HepG2 (cell line): ENCODE measurements at regions not wholly inside any gene's neighbourhood (a gene's known extent, or its start where the extent isn't known, plus 50 kb on each side); places are given as distances from the start of the nearest gene placed in this dataset.

Source experiments
- CC2D1A ChIP-seq: sonication (generic); formaldehyde crosslinking; IDR thresholded peaks from 2 replicates; pipeline ENCODE4 v1.8.1; 2023; ENCODE audit warnings: mild to moderate bottlenecking, missing genetic modification reagents
- CEBPB ChIP-seq: IDR thresholded peaks from 2 replicates; pipeline ENCODE4 v1.6.1; 2011; ENCODE audit warnings: low read depth, low read length, improper control_type of control experiment, borderline replicate concordance
- GABPA ChIP-seq, 2 experiments: IDR thresholded peaks; 2 replicates each; pipeline ENCODE4 v1.6.1; 2011 to 2016; ENCODE audit warnings: low read depth in 2 of 2, low read length in 1 of 2, missing biosample characterization in 1 of 2, missing genetic modification characterization in 1 of 2
- HMGXB3 ChIP-seq: sonication (generic); formaldehyde crosslinking; IDR thresholded peaks from 2 replicates; pipeline ENCODE4 v1.4.0; 2020; ENCODE audit warnings: missing genetic modification reagents, borderline replicate concordance
- ISX ChIP-seq: sonication (generic); formaldehyde crosslinking; conservative IDR thresholded peaks from 2 replicates; pipeline ENCODE4 v1.5.0; 2020; ENCODE audit warnings: missing genetic modification reagents
- PRDM10 ChIP-seq: sonication (generic); formaldehyde crosslinking; IDR thresholded peaks from 2 replicates; pipeline ENCODE4 v1.4.0; 2020; ENCODE audit warnings: low read depth, missing genetic modification reagents
- SP2 ChIP-seq: sonication (generic); formaldehyde crosslinking; IDR thresholded peaks from 2 replicates; pipeline ENCODE4 v1.5.1; 2020; ENCODE audit warnings: mild to moderate bottlenecking, missing genetic modification reagents
- STAG1 ChIP-seq: sonication (generic); formaldehyde crosslinking; IDR thresholded peaks from 2 replicates; pipeline ENCODE4 v1.4.0; 2020; ENCODE audit warnings: missing genetic modification reagents
- TBX2 ChIP-seq: sonication (generic); formaldehyde crosslinking; IDR thresholded peaks from 2 replicates; pipeline ENCODE4 v1.5.0; 2020; ENCODE audit warnings: missing genetic modification reagents, mild to moderate bottlenecking, borderline replicate concordance
- USF2 ChIP-seq, 2 experiments: sonication (generic) in 1 of 2; formaldehyde crosslinking in 1 of 2; IDR thresholded peaks; 2 replicates each; pipeline versions ENCODE4 v1.5.1 to v1.6.1; 2011 to 2020; ENCODE audit warnings: borderline replicate concordance in 1 of 2, low read depth in 1 of 2, low read length in 1 of 2, mild to moderate bottlenecking in 1 of 2, missing genetic modification reagents in 1 of 2, moderate library complexity in 1 of 2
- ZNF136 ChIP-seq: sonication (generic); formaldehyde crosslinking; IDR thresholded peaks from 2 replicates; pipeline ENCODE4 v1.8.1; 2022; ENCODE audit warnings: low read depth, mild to moderate bottlenecking, moderate library complexity, missing genetic modification reagents
- ZNF383 ChIP-seq: sonication (generic); formaldehyde crosslinking; IDR thresholded peaks from 2 replicates; pipeline ENCODE4 v1.4.0; 2020; ENCODE audit warnings: missing genetic modification reagents, mild to moderate bottlenecking, borderline replicate concordance
- ZNF510 ChIP-seq: sonication (generic); formaldehyde crosslinking; IDR thresholded peaks from 2 replicates; pipeline ENCODE4 v1.4.0; 2020; ENCODE audit warnings: low read depth, mild to moderate bottlenecking, missing genetic modification reagents
- ZNF800 ChIP-seq: sonication (generic); formaldehyde crosslinking; IDR thresholded peaks from 2 replicates; pipeline ENCODE4 v1.4.0; 2020; ENCODE audit warnings: missing genetic modification reagents
- ZNF879 ChIP-seq: sonication (generic); formaldehyde crosslinking; IDR thresholded peaks from 2 replicates; pipeline ENCODE4 v1.8.1; 2023; ENCODE audit warnings: missing genetic modification reagents

GRCh38 chr16:81181013-81181720 lies 57.3 kb upstream of the BCO1 start (continued):
- TF ChIP-seq ISX (CRISPR knock-in tag) (no peak), HMGXB3 (CRISPR knock-in tag) (no peak), GABPA (IDR thresholded peaks at IDR 0.05; ENCODE audit: low read depth, low read length) (no peak), GABPA (CRISPR knock-in tag; IDR thresholded peaks at IDR 0.05; ENCODE audit: low read depth) (0 out of 2 replicates have a peak, but pooled peaks have one; percentile 27), ZNF510 (CRISPR knock-in tag) (no peak), ZNF383 (no peak), STAG1 (CRISPR knock-in tag) (no peak), CC2D1A (CRISPR knock-in tag) (no peak), ZNF136 (CRISPR knock-in tag) (0 out of 2 replicates have a peak, but pooled peaks have one; percentile 65), PRDM10 (CRISPR knock-in tag) (peak; percentile 68; the same call in 1 of the 2 replicates), ZNF800 (CRISPR knock-in tag) (0 out of 2 replicates have a peak, but pooled peaks have one; percentile 39), CEBPB (0 out of 2 replicates have a peak, but pooled peaks have one; percentile 29), SP2 (CRISPR knock-in tag) (no peak), USF2 (IDR thresholded peaks at IDR 0.05; ENCODE audit: low read depth, low read length) (peak; percentile 39; the same call in 1 of the 2 replicates), USF2 (CRISPR knock-in tag; IDR thresholded peaks at IDR 0.05; ENCODE audit: borderline replicate concordance) (no peak), ZNF879 (CRISPR knock-in tag) (no peak), TBX2 (CRISPR knock-in tag) (peak; percentile 65; the same call in 1 of the 2 replicates)
